ENCODE measurements at regions not wholly inside any gene's neighbourhood (a gene's known extent, or its start where the extent isn't known, plus 50 kb on each side); places are given as distances from the start of the nearest gene placed in this dataset.
"Not testable (repeated sequence)": the region's sequence is repeated elsewhere in the genome, so short reads cannot be mapped to it uniquely, and the experiment has no call there.

GRCh38 chr5:92023555-92023954, 640.4 kb upstream of the ARRDC3 start:
- no peak for DNase-seq (ENCODE audit: low read depth)

GRCh38 chr5:92023141-92023471, 640.0 kb upstream of the ARRDC3 start:
- no peak for DNase-seq (ENCODE audit: low read depth)

- no peak for DNase-seq (ENCODE audit: low read depth)
These were observed 639.5 kb upstream of the ARRDC3 start for GRCh38 chr5:92022415-92023140.

- DNase-seq (ENCODE audit: low read depth), result peak; percentile 36
These were observed 636.4 kb upstream of the ARRDC3 start for GRCh38 chr5:92019376-92019990.

- peak; percentile 94 for DNase-seq (ENCODE audit: low read depth)
These were observed 634.7 kb upstream of the ARRDC3 start for GRCh38 chr5:92017776-92018175.

GRCh38 chr5:92011845-92012244, 628.7 kb upstream of the ARRDC3 start:
- DNase-seq (ENCODE audit: low read depth), result not testable (repeated sequence)

GRCh38 chr5:92003806-92004205, 620.7 kb upstream of the ARRDC3 start:
- DNase-seq (ENCODE audit: low read depth), result no peak

- peak; percentile 30 for DNase-seq (ENCODE audit: low read depth)
These were observed 619.7 kb upstream of the ARRDC3 start for GRCh38 chr5:92002721-92003274.

- no peak for DNase-seq (ENCODE audit: low read depth)
These were observed 615.7 kb upstream of the ARRDC3 start for GRCh38 chr5:91998774-91999173.

- DNase-seq (ENCODE audit: low read depth), result no peak
These were observed 600.8 kb upstream of the ARRDC3 start for GRCh38 chr5:91983869-91984268.

GRCh38 chr5:91978221-91978882, 595.2 kb upstream of the ARRDC3 start:
- DNase-seq (ENCODE audit: low read depth), result no peak

- DNase-seq (ENCODE audit: low read depth), result no peak
These were observed 594.5 kb upstream of the ARRDC3 start for GRCh38 chr5:91977579-91977978.

GRCh38 chr5:91976451-91976850, 593.3 kb upstream of the ARRDC3 start:
- no peak for DNase-seq (ENCODE audit: low read depth)

- no peak for DNase-seq (ENCODE audit: low read depth)
These were observed 580.0 kb upstream of the ARRDC3 start for GRCh38 chr5:91963166-91963565.

- DNase-seq (ENCODE audit: low read depth), result peak; percentile 12
These were observed 574.5 kb upstream of the ARRDC3 start for GRCh38 chr5:91957666-91958065.

- no peak for DNase-seq (ENCODE audit: low read depth)
These were observed 573.6 kb upstream of the ARRDC3 start for GRCh38 chr5:91956738-91957137.

- no peak for DNase-seq (ENCODE audit: low read depth)
These were observed 572.5 kb upstream of the ARRDC3 start for GRCh38 chr5:91955610-91956009.

GRCh38 chr5:91954136-91954535, 571.0 kb upstream of the ARRDC3 start:
- no peak for DNase-seq (ENCODE audit: low read depth)

- no peak for DNase-seq (ENCODE audit: low read depth)
These were observed 567.2 kb upstream of the ARRDC3 start for GRCh38 chr5:91950328-91950727.

GRCh38 chr5:91946870-91947269, 563.8 kb upstream of the ARRDC3 start:
- DNase-seq (ENCODE audit: low read depth), result no peak

GRCh38 chr5:91941588-91941987, 558.5 kb upstream of the ARRDC3 start:
- peak; percentile 20 for DNase-seq (ENCODE audit: low read depth)

GRCh38 chr5:91938441-91938840, 555.3 kb upstream of the ARRDC3 start:
- peak; percentile 10 for DNase-seq (ENCODE audit: low read depth)

- no peak for DNase-seq (ENCODE audit: low read depth)
These were observed 554.0 kb upstream of the ARRDC3 start for GRCh38 chr5:91937121-91937520.
